HG03521 (cell line): ENCODE measurements at regions not wholly inside any gene's neighbourhood (a gene's known extent, or its start where the extent isn't known, plus 50 kb on each side); places are given as distances from the start of the nearest gene placed in this dataset.
"Not testable (repeated sequence)": the region's sequence is repeated elsewhere in the genome, so short reads cannot be mapped to it uniquely, and the experiment has no call there.

Source experiments
- ATAC-seq: cut with Tn5 transposase; IDR thresholded peaks from one replicate; pipeline ENCODE4 v1.9.1; 2021; ENCODE audit warnings: mild to moderate bottlenecking, moderate library complexity; ENCODE audit not compliant: unreplicated experiment

- ATAC-seq = no peak
These were observed 949.7 kb upstream of the NUDT12 start for GRCh38 chr5:104512063-104512825.

- ATAC-seq = no peak
These were observed 935.7 kb upstream of the NUDT12 start for GRCh38 chr5:104498281-104498680.

- ATAC-seq = no peak
These were observed 931.5 kb upstream of the NUDT12 start for GRCh38 chr5:104494083-104494482.

- no peak for ATAC-seq
These were observed 910.2 kb upstream of the NUDT12 start for GRCh38 chr5:104472811-104473210.

GRCh38 chr5:104456122-104456521 lies 893.5 kb upstream of the NUDT12 start:
- ATAC-seq = no peak

GRCh38 chr5:104452550-104452949 lies 890.0 kb upstream of the NUDT12 start:
- ATAC-seq = no peak

- not testable (repeated sequence) for ATAC-seq
These were observed 889.3 kb upstream of the NUDT12 start for GRCh38 chr5:104451911-104452310.

- ATAC-seq = no peak
These were observed 882.1 kb upstream of the NUDT12 start for GRCh38 chr5:104444656-104445055.

- ATAC-seq = no peak
These were observed 881.1 kb upstream of the NUDT12 start for GRCh38 chr5:104443706-104444105.

- no peak for ATAC-seq
These were observed 869.4 kb upstream of the NUDT12 start for GRCh38 chr5:104431981-104432380.

GRCh38 chr5:104431002-104431620 lies 868.5 kb upstream of the NUDT12 start:
- ATAC-seq = no peak

GRCh38 chr5:104429911-104430310 lies 867.3 kb upstream of the NUDT12 start:
- no peak for ATAC-seq

- ATAC-seq = no peak
These were observed 858.8 kb upstream of the NUDT12 start for GRCh38 chr5:104421431-104421830.

GRCh38 chr5:104418056-104418455 lies 855.5 kb upstream of the NUDT12 start:
- no peak for ATAC-seq

GRCh38 chr5:104412649-104413240 lies 850.2 kb upstream of the NUDT12 start:
- ATAC-seq = no peak

- ATAC-seq = no peak
These were observed 838.4 kb upstream of the NUDT12 start for GRCh38 chr5:104400941-104401340.

GRCh38 chr5:104385906-104386305 lies 823.3 kb upstream of the NUDT12 start:
- no peak for ATAC-seq

- no peak for ATAC-seq
These were observed 812.8 kb upstream of the NUDT12 start for GRCh38 chr5:104375345-104375744.

- no peak for ATAC-seq
These were observed 810.2 kb upstream of the NUDT12 start for GRCh38 chr5:104372796-104373195.

- ATAC-seq = no peak
These were observed 809.8 kb upstream of the NUDT12 start for GRCh38 chr5:104372376-104372775.

GRCh38 chr5:104370523-104370922 lies 807.9 kb upstream of the NUDT12 start:
- ATAC-seq = no peak

GRCh38 chr5:104367978-104368377 lies 805.4 kb upstream of the NUDT12 start:
- no peak for ATAC-seq
